ENCODE measurements at regions not wholly inside any gene's neighbourhood (a gene's known extent, or its start where the extent isn't known, plus 50 kb on each side); places are given as distances from the start of the nearest gene placed in this dataset.
A peak's percentile ranks its signal among the peaks of the same experiment; 100 is the strongest.
"Not testable (repeated sequence)": the region's sequence is repeated elsewhere in the genome, so short reads cannot be mapped to it uniquely, and the experiment has no call there.

- no peak for DNase-seq
These were observed 72.2 kb downstream of the SERINC2 start for GRCh38 chr1:31485166-31485565.

- DNase-seq, result peak in 1 of 5 experiments; percentile 48
These were observed 74.1 kb downstream of the SERINC2 start for GRCh38 chr1:31487143-31487542.

- no peak for DNase-seq
These were observed 74.8 kb downstream of the SERINC2 start for GRCh38 chr1:31487721-31488293.

- DNase-seq, result no peak
These were observed 75.5 kb downstream of the SERINC2 start for GRCh38 chr1:31488528-31488927.

DNA sequence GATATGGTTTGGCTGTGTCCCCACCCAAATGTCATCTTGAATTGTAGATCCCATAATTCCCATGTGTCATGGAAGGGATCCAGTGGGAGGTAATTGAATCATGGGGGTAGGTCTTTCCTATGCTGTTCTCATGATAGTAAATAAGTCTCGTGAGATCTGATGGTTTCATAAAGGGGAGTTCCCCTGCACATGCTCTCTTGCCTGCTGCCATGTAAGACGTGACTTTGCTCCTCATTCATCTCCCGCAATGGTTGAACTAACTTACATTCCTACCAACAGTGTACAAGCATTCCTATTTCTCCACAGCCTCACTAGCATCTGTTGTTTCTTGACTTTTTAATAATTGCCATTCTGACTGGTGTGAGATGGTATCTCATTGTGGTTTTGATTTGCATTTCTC lies 76.6 kb downstream of the SERINC2 start:
- not testable (repeated sequence) for DNase-seq

DNA sequence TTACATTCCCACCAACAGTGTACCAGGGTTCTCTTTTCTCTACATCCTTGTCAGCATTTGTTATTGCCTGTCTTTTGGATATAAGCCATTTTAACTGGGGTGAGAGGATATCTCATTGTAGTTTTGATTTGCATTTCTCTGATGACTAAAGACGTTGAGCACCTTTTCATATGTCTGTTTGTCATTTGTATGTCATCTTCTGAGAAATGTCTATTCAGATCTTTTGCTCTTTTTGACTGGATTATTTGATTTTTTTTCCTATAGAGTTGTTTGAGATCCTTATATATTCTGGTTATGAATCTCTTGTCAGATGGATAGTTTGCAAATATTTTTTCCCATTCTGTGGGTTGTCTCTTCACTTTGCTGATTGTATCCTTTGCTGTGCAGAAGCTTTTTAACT lies 77.6 kb downstream of the SERINC2 start:
- not testable (repeated sequence) for DNase-seq

- DNase-seq, result not testable (repeated sequence)
These were observed 81.0 kb upstream of the TINAGL1 start for GRCh38 chr1:31495351-31495750.

GRCh38 chr1:31495770-31496169 lies 80.5 kb upstream of the TINAGL1 start:
- DNase-seq, result not testable (repeated sequence)

DNA sequence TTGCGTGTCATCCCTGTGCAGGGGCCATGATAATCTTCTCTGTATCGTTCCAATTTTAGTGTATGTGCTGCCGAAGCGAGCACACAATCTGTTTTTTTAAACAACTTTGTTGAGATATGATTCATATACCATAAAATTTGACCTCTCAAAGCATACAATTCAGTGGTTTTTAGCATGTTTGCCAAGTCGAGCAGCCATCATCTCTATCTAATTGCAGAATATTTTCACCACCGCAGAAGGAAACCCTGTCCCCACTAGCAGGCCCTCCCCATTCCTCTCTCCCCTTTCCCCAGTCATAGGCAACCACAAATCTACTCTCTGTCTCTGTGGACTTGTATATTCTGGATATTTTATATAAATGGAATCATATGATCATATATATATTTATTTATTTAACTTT lies 78.7 kb upstream of the TINAGL1 start:
- DNase-seq, result no peak

GRCh38 chr1:31498376-31499040 lies 77.8 kb upstream of the TINAGL1 start:
- DNase-seq, result no peak

- no peak for DNase-seq
These were observed 74.8 kb upstream of the TINAGL1 start for GRCh38 chr1:31501505-31501904.

- DNase-seq, result no peak
These were observed 74.1 kb upstream of the TINAGL1 start for GRCh38 chr1:31502253-31502652.

GRCh38 chr1:31502926-31503511 lies 73.3 kb upstream of the TINAGL1 start:
- DNase-seq, result no peak

- no peak for DNase-seq
These were observed 72.7 kb upstream of the TINAGL1 start for GRCh38 chr1:31503570-31503969.

DNA sequence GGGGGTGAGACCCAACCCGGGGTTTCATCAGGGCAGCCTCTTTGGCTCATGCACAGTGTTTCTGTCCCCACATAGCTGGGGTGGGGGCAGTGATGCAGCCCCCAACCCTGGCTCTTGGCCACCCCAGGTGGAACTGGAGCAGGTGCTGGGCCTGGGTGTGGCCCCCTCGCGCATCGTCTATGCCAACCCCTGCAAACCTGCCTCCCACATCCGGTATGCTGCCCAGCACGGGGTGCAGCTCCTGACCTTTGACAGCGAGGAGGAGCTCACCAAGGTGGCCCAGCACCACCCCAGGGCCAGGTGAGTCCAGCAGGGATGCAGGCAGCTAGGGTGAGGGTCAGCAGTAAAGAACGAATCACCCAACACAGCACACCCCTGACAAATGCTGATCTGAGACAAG lies 72.3 kb upstream of the TINAGL1 start:
- DNase-seq, result no peak

DNA sequence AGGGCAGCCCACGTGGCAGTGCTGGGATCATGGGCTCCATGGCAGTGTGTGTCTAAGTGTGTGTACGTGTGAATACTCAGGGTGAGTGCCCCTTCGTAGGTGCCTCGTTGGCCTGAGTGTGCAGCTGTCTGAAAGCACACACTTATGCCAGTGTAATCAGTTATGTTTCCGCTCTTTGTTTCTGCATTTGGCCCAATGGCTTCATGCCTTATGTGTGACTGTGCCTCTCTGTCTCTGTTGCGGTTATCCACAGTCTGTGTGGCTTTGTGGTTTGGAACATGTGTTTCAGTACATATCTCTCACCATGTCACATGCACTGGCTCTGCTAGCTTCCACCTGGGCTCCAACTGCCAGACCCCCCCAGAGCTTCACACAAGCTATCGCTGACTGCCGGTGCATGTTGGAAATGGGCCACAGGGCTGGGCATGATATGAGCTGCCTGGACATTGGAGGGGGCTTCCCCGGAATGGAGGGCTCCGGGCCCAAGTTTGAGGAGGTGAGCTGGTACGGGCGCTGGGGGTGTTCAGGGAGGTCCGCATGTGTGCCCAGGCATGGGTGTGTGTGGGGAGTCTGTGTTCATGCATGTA lies 70.3 kb upstream of the TINAGL1 start:
- DNase-seq, result peak in 1 of 5 experiments; percentile 78

- no peak for DNase-seq
These were observed 69.1 kb upstream of the TINAGL1 start for GRCh38 chr1:31507221-31507620.

GRCh38 chr1:31507676-31508530 lies 68.4 kb upstream of the TINAGL1 start:
- no peak for DNase-seq

DNA sequence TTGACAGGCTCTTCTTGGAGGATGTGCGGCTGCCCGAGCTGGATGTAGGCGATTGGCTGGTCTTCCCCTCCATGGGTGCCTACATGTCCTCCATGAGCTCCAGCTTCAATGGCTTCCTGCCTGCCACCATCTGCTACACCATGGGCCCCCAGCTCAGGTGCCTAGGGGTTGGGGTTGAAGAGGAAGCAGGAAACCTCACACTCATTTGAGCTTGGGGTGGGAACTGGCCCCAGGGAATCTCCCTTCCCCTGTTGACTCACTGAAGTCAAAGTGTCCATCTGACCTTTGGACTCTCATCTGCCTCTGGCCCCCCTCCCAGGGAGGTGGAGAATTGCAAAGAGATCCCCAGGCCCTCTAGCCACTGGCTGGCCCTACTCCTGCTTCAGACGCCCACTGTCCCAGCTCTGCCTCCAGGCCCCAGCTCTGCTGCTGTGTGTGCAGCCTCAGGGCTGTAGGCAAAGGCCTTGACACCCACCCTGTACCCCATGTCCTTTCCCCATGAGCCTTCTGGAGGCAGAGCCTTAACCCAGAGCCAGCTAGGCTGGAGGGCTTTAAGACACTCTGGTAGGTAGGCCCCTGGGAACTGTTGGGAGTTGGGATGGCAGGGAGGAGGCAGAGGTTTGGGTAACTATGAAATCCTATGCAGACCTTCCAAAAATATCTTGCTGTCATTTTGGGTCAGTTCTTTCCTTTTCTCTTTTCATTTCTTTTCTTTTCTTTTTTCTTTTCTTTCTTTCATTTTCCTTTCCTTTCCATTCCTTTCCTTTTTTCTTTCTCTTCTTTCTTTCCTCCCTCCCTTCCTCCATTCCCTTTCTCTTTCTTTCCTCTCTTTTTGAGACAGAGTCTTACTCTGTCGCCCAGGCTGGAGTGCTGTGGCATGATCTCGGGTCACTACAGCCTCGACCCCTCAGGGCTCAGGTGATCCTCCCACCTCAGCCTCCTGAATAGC lies 66.9 kb upstream of the TINAGL1 start:
- DNase-seq, result peak in 1 of 5 experiments; percentile 4

GRCh38 chr1:31510304-31510703 lies 66.0 kb upstream of the TINAGL1 start:
- DNase-seq, result no peak

DNA sequence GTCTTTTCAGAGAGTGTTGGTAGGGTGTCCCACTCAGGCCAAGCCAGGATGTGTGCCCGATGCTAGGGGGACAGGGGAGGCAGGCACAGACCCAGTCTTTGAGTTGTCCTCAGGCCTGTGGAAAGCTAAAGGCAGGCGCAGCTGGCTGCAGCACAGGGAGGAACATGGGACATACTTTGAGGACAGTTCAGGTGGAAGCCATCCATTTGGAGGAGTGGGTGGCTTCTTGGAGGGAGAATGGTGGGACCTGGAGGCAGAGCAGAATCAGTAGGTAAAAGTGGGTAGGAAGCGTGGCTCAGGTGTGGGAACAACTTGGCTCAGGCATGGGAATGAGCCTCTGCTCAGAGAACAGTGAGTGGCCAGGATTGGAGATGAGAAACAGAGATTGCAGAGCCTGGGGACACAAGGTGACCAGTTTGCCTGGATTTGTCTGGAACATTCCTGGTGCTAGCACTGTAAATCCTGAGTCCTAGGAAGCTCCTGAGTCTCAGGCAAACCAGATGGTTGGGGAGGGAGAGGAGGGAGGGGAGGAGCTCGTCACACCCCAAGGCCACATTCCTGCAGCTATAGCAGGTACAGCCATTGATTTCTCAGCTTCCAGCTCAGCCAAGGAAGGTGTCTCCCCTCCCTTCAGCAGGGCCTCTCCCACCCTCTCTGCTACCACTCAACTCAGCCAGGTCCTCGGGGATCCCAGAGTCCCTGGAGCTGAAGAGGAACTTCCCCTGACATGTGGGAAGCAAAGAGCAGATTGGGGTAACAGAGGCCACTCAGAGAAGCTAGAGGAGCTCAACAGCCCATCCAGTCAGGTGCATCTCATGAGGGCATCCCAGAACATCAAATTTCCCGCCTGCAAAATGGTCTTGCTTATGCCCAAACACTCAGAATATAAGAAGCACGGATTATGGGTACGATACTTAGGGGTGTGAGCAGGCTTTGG lies 65.2 kb upstream of the TINAGL1 start:
- no peak for DNase-seq

Measured in T-helper 2 cell (primary cell).